Activated T-cell treated with anti-CD3 and anti-CD28 coated beads, Interleukin-2, amount 50 U/mL, for 48 hours (primary cell): ENCODE measurements at regions not wholly inside any gene's neighbourhood (a gene's known extent, or its start where the extent isn't known, plus 50 kb on each side); places are given as distances from the start of the nearest gene placed in this dataset.
A peak's percentile ranks its signal among the peaks of the same experiment; 100 is the strongest.

ENCODE experiments used
- DNase-seq, 2 experiments: peaks; one replicate each; pipeline ENCODE4 v3.0.0-alpha.2; 2020

DNA sequence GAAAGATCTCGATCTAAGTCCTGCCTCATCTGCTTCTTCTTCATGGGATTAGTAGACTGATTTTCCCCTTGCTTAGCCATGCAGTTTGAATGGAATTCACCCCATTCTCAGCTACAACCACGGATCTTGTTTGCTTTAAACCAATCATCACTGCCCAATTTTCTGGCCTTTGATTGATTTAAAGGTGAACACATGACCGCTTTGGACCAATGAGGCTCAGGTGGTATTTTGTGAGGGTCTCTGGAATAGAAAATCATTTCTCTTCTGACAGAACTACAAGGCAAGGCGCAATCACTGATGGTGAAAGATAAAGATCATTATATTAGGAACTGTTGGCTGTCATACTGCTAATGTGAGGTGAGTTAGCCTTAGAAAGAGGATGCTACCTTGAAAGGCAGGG is 213.0 kb upstream of the PLEKHG7 start:
- no peak for DNase-seq

GRCh38 chr12:92488735-92489134 is 214.1 kb upstream of the PLEKHG7 start:
- DNase-seq, result no peak

- no peak for DNase-seq
Measured at GRCh38 chr12:92487138-92487485, 215.7 kb upstream of the PLEKHG7 start.

GRCh38 chr12:92486443-92487137 is 216.2 kb upstream of the PLEKHG7 start:
- DNase-seq, result no peak

DNA sequence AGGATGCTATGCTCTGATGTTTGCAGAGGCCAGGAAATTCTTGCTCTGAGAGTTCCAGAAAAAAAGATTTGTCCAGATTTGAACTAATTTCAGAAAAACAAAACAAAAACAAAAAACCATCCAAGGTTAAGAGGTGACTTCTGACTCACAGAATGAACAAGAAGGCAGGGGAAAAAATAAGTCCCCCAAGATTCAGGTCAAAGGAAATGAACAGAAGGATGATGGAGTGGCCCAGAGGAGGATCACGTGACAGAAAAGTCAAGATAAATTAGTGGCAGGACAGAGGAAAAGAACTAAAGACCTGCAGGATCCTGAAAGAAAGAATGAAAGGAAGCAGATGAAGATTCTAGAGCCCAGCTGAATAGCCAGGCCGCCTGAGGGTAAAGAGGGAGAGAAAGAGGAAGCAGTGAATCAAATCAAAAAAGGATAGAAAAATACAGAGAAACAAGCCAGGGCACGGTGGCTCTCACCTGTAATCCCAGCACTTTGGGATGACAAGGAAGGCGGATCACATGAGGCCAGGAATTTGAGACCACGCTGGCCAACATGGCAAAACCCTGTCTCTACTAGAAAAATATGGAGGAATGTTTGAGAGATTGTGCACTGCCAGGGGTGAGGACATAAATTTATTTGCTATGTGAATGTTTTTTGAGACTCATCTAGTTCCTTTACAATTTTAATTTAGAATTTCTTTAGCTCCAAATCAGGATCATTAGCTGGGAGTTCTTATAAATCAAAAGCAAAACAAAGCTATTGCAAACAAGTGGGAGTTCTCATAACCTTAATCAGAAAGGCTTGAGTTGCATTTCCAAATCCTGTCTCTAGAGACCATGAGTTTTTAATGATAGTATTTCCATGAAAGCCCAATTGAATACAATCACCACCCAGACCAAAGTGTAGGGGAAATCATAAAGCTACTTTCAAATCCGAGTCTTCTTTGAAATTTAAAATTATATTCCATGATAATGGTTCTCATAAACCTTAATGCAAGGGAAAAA is 217.1 kb upstream of the PLEKHG7 start:
- no peak for DNase-seq

DNA sequence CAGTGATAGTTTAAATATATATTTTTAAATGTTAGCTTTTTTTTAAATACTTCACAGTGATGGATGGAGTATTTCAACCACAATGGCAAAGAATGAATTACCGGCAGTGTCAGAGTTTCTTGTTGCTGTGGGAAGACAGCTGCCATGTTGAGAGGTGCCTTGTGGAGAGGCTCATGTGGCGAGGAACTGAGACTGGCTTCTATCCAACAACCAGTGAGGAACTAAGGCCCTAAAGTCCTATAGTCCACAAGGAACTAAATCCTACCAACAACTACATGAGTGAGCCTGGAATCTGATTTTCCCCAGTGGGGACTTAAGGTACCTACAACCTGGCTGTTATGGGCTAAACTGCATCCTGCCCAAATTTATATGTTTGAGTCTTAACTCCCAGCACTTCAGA is 220.2 kb upstream of the PLEKHG7 start:
- DNase-seq, result no peak

DNA sequence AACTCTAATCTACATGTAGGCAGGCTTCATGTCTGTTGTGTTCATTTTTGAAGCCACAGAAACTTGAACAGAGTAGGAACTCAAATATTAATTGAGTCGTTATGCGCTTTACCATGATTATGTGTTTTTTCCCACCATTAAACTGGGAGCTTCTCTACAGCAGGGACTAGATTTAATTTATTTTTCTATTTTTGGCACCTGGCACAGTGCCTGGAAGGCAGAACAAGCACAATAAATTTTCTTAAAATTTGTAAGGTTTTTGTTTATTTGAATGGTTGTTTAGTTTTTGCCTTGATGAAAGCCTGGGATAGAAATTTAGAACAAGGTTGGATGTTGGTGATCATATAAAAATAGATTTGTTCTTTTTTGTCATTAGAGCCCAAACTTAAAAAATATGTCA is 221.7 kb upstream of the PLEKHG7 start:
- DNase-seq, result no peak

DNA sequence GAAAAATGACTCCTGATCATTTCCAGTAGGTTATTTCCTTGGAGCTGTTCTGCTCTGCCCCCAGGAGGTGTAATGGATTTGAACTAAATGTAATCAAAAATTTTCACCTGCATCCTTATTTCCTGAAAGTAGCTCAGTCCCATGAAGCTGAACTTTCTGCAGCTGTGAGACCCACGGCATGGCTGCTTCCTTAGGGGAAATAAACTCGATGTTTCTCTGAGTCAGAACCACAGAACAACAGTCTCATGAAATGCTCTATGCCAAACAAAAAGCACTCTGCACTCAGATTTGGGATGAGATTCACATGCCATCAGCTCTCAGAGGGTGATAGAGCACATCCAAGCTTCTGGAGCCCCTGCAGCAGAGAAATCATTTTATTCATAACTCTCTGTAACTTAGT is 224.1 kb upstream of the PLEKHG7 start:
- no peak for DNase-seq

DNA sequence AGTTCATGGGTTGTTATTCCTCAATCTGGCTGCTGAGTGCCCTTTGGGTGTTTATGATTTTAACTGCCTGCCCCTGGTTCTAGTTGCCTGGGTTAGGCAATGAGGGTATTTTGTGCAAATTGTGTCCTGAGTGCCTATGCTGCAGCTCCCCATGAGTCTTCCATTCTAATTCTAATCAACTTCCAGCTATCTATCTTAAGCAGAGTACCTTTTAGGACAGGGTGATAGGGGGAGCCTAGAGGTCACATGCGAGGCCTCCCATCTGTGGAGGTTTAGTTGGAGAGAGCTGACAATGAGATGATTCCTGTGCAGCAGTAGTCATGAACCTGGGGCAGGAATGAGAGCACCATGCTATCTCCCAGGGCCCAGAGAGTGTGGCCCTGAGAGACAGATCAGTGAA is 225.9 kb upstream of the PLEKHG7 start:
- no peak for DNase-seq

- no peak for DNase-seq
Measured at GRCh38 chr12:92473564-92473963, 229.2 kb upstream of the PLEKHG7 start.

GRCh38 chr12:92472201-92472600 is 230.6 kb upstream of the PLEKHG7 start:
- DNase-seq, result no peak

GRCh38 chr12:92471551-92471950 is 231.2 kb upstream of the PLEKHG7 start:
- DNase-seq, result no peak

DNA sequence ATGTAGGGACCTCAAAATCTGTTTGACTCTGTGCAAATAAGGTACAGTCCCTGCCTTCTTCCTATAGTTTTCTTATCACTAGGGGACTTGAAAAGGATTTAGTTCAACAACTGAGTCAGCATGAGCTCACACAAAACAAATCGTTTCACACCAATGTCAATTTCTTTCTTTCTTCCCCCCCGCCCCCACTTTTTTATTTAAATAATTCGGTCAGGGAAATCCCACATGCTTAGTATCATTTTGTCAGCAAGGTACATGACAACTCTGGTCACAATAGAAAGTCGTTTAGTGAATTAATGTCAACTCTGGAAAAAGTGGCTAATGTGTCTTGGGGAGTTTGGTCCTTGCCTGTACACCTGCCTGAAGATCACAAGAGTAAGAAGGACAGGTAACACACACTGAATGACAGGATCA is 232.2 kb upstream of the PLEKHG7 start:
- DNase-seq, result peak in 1 of 2 experiments; percentile 32

- DNase-seq, result no peak
Measured at GRCh38 chr12:92469837-92470236, 233.0 kb upstream of the PLEKHG7 start.

- no peak for DNase-seq
Measured at GRCh38 chr12:92468358-92469020, 234.3 kb upstream of the PLEKHG7 start.

GRCh38 chr12:92467886-92468285 is 234.9 kb upstream of the PLEKHG7 start:
- no peak for DNase-seq

- DNase-seq, result no peak
Measured at GRCh38 chr12:92466391-92467305, 236.1 kb upstream of the PLEKHG7 start.

- DNase-seq, result no peak
Measured at GRCh38 chr12:92465786-92466295, 236.9 kb upstream of the PLEKHG7 start.

DNA sequence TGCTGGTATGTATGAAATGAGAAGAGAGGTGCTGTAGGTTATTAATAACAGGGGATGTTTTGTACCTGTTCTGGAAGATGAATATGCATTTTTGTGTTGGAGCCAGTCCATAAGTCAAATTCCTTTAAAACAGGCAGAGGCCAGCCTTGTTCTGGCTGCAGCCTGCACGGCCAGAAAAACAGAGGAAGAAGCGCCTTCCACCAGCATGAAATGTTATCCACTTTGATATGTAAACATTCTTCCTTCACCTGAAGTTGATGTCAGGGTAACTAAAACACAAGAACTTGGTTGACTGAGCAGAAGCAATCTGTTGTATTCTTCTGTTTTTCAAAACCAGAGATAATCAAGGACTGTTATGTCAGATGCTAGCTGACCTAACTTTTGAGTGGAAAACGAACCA is 237.9 kb upstream of the PLEKHG7 start:
- DNase-seq, result no peak

DNA sequence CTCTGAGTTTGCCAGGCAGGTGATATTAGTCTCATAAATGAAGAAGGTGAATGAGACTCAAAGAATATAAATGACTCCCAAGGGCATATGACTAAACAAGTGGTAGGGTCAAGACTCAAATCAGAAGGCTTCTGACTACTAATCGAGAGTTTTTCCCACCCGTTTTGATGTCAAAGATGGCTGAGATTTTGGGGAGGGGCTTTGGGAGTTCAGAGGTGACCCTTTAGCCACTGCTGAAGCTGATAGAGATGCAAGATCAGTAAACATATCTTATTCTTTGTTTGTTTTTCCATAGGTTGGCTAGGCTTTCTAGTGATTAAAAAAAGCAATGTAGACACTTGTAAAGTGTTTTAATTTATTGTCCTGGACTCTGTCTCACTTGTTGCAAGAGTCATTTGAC is 239.6 kb upstream of the PLEKHG7 start:
- no peak for DNase-seq

DNA sequence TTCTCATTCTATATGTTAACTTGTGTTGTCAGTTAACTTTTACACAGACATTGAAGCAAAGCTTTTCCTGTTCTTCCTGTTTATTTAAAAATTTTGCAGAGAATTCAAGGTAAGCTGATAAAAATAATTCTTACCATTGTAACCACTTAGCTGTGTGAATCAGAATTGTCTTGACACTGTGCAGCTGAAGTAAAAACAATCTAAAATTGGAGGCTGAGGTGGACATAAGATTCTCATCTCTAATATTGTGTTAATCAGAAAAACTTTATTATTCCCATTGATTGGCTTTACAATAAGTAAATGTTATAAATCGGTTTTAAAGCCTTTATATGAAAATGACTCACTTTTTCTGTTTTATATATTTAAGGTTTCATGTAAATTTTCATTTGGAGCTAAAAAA is 240.3 kb upstream of the PLEKHG7 start:
- DNase-seq, result no peak

DNA sequence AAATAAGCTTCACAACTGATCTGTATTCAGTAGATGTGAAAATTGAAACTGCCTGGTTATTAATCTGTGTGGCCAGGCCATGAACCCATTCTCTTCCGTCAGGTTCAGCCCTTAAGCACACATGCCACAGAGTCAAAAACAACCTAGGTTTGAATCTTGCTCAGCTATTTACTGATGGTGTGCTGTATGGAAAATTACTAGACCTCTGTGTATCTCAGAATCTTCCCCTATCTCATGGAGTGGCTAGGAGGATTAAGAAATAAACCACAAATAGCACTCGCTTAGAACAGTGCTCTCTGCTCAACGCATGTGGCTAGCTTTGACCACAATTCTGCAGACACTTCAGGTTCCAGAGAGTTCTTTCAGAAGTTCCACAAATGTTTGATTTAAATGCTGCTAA is 240.7 kb upstream of the PLEKHG7 start:
- no peak for DNase-seq
